ENCODE measurements at regions not wholly inside any gene's neighbourhood (a gene's known extent, or its start where the extent isn't known, plus 50 kb on each side); places are given as distances from the start of the nearest gene placed in this dataset.

DNA sequence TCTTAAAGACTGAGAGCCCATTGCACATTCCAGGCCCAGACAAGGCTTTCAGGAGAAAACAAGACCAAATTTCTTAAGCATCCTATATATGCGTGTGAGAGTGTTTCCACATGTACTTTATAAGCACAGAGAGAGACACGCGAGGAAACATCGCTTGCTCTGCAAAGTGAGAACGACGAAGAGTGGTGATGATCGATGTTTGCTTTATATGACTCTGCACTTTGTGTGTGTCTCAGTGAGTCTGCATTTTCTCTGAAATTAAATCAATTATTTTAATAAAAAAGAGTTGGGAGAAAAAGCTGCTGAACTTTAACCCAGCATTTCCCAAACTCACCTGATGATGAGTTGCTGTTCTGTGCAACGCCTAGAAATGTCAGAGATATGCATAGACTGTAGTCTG lies 61.7 kb upstream of the ZMIZ1 start:
- no peaks in the 10 kb centered on the region for H3K27me3 ChIP-seq
- H3K36me3 ChIP-seq = no peaks in the 10 kb centered on the region
- TF ChIP-seq, protein P1, sequence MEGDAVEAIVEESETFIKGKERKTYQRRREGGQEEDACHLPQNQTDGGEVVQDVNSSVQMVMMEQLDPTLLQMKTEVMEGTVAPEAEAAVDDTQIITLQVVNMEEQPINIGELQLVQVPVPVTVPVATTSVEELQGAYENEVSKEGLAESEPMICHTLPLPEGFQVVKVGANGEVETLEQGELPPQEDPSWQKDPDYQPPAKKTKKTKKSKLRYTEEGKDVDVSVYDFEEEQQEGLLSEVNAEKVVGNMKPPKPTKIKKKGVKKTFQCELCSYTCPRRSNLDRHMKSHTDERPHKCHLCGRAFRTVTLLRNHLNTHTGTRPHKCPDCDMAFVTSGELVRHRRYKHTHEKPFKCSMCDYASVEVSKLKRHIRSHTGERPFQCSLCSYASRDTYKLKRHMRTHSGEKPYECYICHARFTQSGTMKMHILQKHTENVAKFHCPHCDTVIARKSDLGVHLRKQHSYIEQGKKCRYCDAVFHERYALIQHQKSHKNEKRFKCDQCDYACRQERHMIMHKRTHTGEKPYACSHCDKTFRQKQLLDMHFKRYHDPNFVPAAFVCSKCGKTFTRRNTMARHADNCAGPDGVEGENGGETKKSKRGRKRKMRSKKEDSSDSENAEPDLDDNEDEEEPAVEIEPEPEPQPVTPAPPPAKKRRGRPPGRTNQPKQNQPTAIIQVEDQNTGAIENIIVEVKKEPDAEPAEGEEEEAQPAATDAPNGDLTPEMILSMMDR (IDR thresholded peaks at IDR 0.05; ENCODE audit: low read depth, low read length) = no peak
- DNase-seq = no peak
- H3K9me3 ChIP-seq = no peaks in the 10 kb centered on the region
- no peak overlapping the region for H3K4me3 ChIP-seq (ENCODE audit: low read depth, low read length)
- H3K4me1 ChIP-seq = peaks cover 30% of the 10 kb centered on the region

DNA sequence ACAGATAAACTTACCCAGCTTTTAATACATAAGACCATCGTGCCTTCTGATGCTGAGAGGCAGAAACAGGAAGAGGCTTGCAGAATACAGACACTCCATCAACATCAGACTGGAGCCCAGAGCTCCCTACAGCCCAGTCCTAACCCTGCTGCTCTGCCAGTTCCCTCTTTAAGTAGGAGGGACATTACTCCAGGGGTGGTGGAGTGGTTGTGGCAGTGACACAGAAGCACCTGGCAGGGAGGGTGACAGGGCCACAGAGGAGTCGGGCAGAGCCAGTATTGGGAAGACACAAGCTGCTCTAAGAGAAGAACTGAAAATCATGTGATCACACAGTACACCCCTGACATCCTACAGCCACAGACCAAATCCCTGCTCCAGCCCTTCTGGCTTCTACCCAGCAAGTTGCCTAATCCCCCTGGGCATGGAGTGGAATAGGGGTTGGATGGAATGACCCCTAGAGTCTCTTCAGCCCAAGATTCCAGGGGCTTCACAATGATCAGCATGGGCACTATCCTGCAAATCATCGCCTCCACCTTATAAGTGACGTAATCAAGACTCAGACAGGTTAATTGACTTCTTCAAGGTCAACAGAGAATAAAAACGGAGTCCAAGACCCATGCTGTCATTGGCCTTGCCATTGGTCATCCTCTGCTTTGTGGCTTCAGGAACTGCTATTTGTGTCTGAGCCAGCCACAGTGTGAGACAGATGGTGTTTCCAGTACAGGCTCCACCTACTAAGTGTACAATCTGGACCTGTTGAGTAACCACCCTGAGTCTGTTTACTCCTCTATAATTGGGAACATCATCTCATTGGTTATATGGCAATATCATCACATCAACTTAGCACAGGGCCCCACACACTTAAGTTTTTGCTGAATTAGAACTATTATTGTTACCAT lies 61.1 kb upstream of the ZMIZ1 start:
- no peaks in the 10 kb centered on the region for H3K9me3 ChIP-seq
- no peak overlapping the region for H3K4me3 ChIP-seq (ENCODE audit: low read depth, low read length)
- no peaks in the 10 kb centered on the region for H3K36me3 ChIP-seq
- TF ChIP-seq, protein P1 (IDR thresholded peaks at IDR 0.05; ENCODE audit: low read depth, low read length) = no peak
- peaks cover 30% of the 10 kb centered on the region for H3K4me1 ChIP-seq
- no peak for DNase-seq
- H3K27me3 ChIP-seq = no peaks in the 10 kb centered on the region

DNA sequence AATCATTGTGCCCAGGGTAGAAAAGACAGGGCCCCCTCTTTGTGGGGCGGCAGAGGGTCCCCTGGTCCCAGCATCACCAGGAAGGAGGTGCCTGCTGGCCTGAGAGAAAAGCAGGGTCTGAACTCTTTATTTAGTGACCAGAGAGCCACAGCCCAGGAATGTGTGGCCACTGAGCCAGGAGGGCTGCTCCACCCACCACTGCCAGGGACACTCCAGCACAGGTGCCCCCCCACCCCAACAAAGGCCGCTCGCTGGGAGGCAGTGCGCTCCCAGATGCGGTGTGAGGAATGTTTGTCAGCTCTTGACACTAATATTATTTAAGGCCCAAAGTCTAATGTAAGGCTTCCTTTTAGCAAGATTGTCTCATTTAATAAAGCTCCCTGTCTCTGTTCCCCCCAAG lies 59.6 kb upstream of the ZMIZ1 start:
- Histone ChIP-seq H3K4me1 (peaks cover 27% of the 10 kb centered on the region), H3K9me3 (no peaks in the 10 kb centered on the region), H3K36me3 (no peaks in the 10 kb centered on the region), H3K4me3 (ENCODE audit: low read depth, low read length) (no peak overlapping the region), H3K27me3 (no peaks in the 10 kb centered on the region)
- TF ChIP-seq, protein P1 (IDR thresholded peaks at IDR 0.05; ENCODE audit: low read depth, low read length) = no peak
- DNase-seq = no peak

GRCh38 chr10:79012567-79012966 lies 56.2 kb upstream of the ZMIZ1 start:
- H3K9me3 ChIP-seq = no peaks in the 10 kb centered on the region
- H3K4me3 ChIP-seq (ENCODE audit: low read depth, low read length) = no peak overlapping the region
- no peak for DNase-seq
- TF ChIP-seq, protein P1 (IDR thresholded peaks at IDR 0.05; ENCODE audit: low read depth, low read length) = no peak
- no peaks in the 10 kb centered on the region for H3K36me3 ChIP-seq
- H3K4me1 ChIP-seq = peaks cover 15% of the 10 kb centered on the region
- H3K27me3 ChIP-seq = no peaks in the 10 kb centered on the region

DNA sequence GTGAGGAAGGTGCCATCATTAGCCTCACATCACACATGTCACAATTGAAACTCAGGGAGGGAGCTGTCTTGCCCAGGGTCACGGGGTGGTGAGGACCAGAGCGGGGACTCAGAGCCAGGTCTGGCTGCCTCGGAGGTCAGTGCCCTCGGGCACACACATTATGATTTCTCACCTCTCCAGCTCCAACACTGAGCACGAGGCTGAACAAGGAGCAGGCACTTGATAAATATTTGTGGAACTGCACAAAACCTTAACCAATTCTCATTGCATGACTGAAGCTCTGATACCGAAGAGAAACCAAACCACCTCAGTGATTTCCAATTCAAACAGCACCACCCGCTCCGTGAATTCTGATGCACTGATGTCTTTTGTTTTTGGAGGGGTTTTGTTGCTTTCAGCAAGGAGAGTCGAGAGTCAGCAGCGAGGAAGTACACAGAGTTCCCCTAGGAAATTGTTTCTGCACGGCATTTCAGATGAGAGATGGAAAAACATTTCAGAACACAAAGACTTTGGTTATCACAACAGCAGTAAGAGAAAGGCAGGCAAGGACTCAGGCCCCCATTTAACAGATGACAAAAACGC lies 55.3 kb upstream of the ZMIZ1 start:
- Histone ChIP-seq H3K4me1 (peaks cover 17% of the 10 kb centered on the region), H3K9me3 (no peaks in the 10 kb centered on the region)
- TF ChIP-seq, protein P1 (IDR thresholded peaks at IDR 0.05; ENCODE audit: low read depth, low read length) = no peak

DNA sequence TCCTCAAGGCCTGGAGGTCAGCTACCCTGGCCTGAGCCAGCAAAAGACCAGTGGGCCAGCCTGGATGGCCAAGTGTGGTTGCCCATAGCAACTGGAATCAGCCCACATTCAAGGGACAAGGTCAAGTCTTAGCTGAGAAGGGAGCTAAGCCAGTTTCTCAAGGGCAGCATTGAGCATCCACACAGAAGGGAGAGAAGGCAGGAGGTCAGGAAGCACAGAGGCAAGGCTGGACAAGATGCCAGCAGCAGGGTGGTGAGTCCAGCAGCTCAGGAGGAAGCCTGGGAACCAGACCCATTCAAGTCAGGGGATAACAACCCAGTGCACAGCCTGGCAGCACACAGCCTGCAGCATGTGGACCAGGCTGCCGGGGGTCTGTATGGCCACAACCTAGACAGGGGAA lies 54.0 kb upstream of the ZMIZ1 start:
- Histone ChIP-seq H3K27me3 (no peaks in the 10 kb centered on the region), H3K4me1 (peaks cover 28% of the 10 kb centered on the region), H3K4me3 (ENCODE audit: low read depth, low read length) (no peak overlapping the region), H3K36me3 (no peaks in the 10 kb centered on the region), H3K9me3 (no peaks in the 10 kb centered on the region)
- TF ChIP-seq, protein P1 (IDR thresholded peaks at IDR 0.05; ENCODE audit: low read depth, low read length) = no peak
- DNase-seq = no peak

More for the DNA sequence above, 55.3 kb upstream of the ZMIZ1 start:
- no peak for DNase-seq
- no peaks in the 10 kb centered on the region for H3K36me3 ChIP-seq
- no peak overlapping the region for H3K4me3 ChIP-seq (ENCODE audit: low read depth, low read length)
- H3K27me3 ChIP-seq = no peaks in the 10 kb centered on the region
